ENCODE measurements at regions not wholly inside any gene's neighbourhood (a gene's known extent, or its start where the extent isn't known, plus 50 kb on each side); places are given as distances from the start of the nearest gene placed in this dataset.

DNA sequence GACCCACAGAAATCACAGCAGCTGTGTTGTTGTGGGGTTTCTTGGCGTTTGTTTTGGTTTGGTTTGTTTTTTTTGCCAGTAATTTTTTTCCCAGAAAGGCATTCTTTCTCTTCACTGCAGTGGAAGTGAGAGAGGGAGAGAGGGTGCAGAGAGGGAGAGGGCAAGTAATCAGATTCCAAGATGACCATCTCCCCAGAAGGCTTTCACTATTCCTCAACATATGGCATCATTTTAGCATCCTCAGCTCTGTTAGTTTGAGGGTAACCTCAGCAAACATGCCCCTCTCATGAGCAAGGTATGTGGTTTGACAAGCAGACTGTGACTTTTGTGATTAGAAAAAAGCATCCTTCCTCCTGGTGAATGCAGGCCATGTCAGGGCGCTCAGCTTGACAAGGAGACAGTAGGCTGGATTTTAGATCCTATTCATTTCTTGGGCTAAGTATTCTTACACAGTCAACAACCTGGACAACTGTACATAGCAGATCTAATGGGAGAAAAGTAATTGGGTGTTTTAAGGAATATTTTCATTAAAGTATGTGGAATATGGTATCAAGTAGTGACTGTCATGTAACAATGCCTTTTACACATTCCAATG lies 86.3 kb upstream of the PIK3CG start:
- no peak for DNase-seq (ENCODE audit: low read depth in 1 of 2, low spot score in 1 of 2)
- H3K36me3 ChIP-seq, result no peaks in the 10 kb centered on the region
- H3K27me3 ChIP-seq, result no peaks in the 10 kb centered on the region
- no peak overlapping the region for H3K4me3 ChIP-seq
- H3K4me1 ChIP-seq (ENCODE audit: low read depth), result no peaks in the 10 kb centered on the region
- no peaks in the 10 kb centered on the region for H3K9me3 ChIP-seq (ENCODE audit: low read depth)
- no peak overlapping the region for H3K27ac ChIP-seq
- TF ChIP-seq, protein P1, sequence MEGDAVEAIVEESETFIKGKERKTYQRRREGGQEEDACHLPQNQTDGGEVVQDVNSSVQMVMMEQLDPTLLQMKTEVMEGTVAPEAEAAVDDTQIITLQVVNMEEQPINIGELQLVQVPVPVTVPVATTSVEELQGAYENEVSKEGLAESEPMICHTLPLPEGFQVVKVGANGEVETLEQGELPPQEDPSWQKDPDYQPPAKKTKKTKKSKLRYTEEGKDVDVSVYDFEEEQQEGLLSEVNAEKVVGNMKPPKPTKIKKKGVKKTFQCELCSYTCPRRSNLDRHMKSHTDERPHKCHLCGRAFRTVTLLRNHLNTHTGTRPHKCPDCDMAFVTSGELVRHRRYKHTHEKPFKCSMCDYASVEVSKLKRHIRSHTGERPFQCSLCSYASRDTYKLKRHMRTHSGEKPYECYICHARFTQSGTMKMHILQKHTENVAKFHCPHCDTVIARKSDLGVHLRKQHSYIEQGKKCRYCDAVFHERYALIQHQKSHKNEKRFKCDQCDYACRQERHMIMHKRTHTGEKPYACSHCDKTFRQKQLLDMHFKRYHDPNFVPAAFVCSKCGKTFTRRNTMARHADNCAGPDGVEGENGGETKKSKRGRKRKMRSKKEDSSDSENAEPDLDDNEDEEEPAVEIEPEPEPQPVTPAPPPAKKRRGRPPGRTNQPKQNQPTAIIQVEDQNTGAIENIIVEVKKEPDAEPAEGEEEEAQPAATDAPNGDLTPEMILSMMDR (IDR thresholded peaks at IDR 0.05; ENCODE audit: low read depth, low read length), result no peak

DNA sequence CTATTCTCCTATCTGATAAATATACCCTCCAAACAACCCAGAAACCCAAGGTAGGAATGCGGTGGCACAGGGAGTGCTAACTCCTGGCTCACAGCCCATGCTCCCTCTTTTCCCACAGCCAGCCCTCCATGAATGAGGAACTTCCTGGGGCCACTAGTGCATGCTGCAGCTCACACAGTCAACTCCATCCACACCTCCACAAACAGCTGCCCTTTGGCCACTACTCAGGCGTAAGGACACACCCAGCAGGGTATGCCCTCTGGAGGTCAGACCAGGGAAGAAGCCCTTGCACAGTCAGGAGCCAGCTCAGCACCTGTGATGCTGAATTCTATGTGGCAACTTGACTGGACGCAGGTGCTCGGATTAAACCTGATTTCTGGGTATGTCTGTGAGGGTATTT lies 85.2 kb upstream of the PIK3CG start:
- TF ChIP-seq, protein P1 (IDR thresholded peaks at IDR 0.05; ENCODE audit: low read depth, low read length), result no peak
- H3K4me3 ChIP-seq, result no peak overlapping the region
- no peaks in the 10 kb centered on the region for H3K27me3 ChIP-seq
- no peaks in the 10 kb centered on the region for H3K4me1 ChIP-seq (ENCODE audit: low read depth)
- H3K9me3 ChIP-seq (ENCODE audit: low read depth), result no peaks in the 10 kb centered on the region
- no peaks in the 10 kb centered on the region for H3K36me3 ChIP-seq
- peak in 1 of 2 donors; percentile 28 for DNase-seq (ENCODE audit: low read depth in 1 of 2, low spot score in 1 of 2)
- H3K27ac ChIP-seq, result no peak overlapping the region

DNA sequence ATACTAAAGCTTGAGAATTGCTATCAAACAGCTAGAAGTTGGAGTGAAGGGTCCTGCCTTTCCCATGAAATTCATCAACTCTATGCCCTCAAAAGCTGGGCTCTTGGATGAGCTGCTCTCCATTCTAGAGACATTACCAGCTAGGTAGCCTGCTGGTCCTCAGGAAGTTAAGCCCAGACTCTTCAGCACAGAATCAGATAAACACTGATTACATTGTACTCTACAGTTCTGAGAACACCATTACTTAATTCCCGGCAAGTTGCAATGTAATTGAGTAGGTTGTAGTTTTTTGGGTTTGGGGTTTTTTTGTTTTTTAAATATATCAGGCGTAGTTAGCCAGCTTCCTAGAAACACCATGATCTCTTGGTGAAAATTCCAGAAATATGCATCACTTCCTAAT lies 84.1 kb upstream of the PIK3CG start:
- peak in 1 of 2 donors; percentile 27 for DNase-seq (ENCODE audit: low read depth in 1 of 2, low spot score in 1 of 2)
- Histone ChIP-seq H3K4me1 (ENCODE audit: low read depth) (no peaks in the 10 kb centered on the region), H3K4me3 (no peak overlapping the region), H3K9me3 (ENCODE audit: low read depth) (no peaks in the 10 kb centered on the region), H3K27me3 (no peaks in the 10 kb centered on the region), H3K27ac (no peak overlapping the region), H3K36me3 (no peaks in the 10 kb centered on the region)
- TF ChIP-seq, protein P1 (IDR thresholded peaks at IDR 0.05; ENCODE audit: low read depth, low read length), result no peak

DNA sequence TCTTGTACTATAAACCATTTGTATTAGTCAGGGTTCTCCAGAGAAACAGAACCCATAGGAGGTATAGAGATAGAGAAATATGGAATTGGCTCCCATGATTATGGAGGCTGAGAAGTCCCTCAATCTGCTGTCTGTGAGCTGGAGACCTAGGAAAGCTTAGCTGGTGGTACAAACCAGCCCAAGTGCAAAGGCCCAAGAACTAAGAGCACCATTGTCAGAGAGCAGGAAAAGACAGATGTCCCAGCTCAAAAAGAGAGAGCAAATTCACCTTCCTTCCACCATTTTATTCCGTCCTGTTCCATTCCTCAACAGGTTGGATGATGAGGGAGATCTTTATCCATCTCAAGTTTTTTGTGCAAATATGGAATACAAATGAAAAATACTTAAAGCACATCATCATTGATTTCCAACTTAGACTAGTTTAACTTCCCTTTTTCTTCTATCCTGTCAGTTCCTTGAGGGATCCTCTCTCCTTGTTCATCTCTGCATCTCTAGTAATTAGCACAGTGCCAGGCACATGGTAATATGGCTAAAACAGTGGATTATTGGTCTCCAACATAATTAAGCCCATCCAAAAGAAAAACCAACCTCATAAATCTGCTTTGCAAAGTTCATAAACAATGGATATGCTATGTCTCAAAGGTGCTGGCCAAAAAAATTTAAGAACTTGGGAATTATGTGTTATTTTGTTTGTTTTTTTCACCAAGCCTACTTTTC lies 83.1 kb upstream of the PIK3CG start:
- TF ChIP-seq, protein P1 (IDR thresholded peaks at IDR 0.05; ENCODE audit: low read depth, low read length), result no peak
- no peak overlapping the region for H3K4me3 ChIP-seq

DNA sequence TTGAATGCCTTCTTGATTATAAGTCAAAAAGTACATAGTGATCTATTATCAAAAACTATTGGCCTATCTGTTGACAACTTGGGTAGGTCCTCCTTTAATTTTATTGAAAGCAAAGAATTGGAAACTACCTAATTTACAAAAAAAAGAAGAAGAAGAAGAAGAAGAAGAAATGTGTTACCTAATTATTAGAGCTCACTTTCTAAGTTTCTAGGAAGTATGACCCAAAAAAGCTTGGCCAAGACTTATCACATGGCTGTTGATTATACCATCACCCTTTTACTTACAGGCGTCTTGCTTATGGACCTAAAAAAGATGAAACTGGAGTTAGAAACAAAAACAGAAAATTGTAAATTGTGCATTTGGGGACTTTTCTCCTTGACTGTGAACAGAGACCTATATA lies 81.8 kb upstream of the PIK3CG start:
- Histone ChIP-seq H3K4me1 (ENCODE audit: low read depth) (no peaks in the 10 kb centered on the region), H3K9me3 (ENCODE audit: low read depth) (no peaks in the 10 kb centered on the region), H3K36me3 (no peaks in the 10 kb centered on the region), H3K27me3 (no peaks in the 10 kb centered on the region), H3K27ac (no peak overlapping the region), H3K4me3 (no peak overlapping the region)
- TF ChIP-seq, protein P1 (IDR thresholded peaks at IDR 0.05; ENCODE audit: low read depth, low read length), result no peak
- DNase-seq (ENCODE audit: low read depth in 1 of 2, low spot score in 1 of 2), result no peak

More for the DNA sequence above, 83.1 kb upstream of the PIK3CG start:
- Histone ChIP-seq H3K36me3 (no peaks in the 10 kb centered on the region), H3K27me3 (no peaks in the 10 kb centered on the region), H3K9me3 (ENCODE audit: low read depth) (no peaks in the 10 kb centered on the region), H3K27ac (no peak overlapping the region), H3K4me1 (ENCODE audit: low read depth) (no peaks in the 10 kb centered on the region)
- no peak for DNase-seq (ENCODE audit: low read depth in 1 of 2, low spot score in 1 of 2)

All from cardiac muscle cell (in vitro differentiated cells and primary cell).